Medulla oblongata (tissue), 1 donor: ENCODE measurements at regions not wholly inside any gene's neighbourhood (a gene's known extent, or its start where the extent isn't known, plus 50 kb on each side); places are given as distances from the start of the nearest gene placed in this dataset.
"Not testable (repeated sequence)": the region's sequence is repeated elsewhere in the genome, so short reads cannot be mapped to it uniquely, and the experiment has no call there.

ENCODE experiments used
- DNase-seq: peaks from one replicate; pipeline ENCODE4 v3.0.0-alpha.2; 2015; ENCODE audit errors: extremely low spot score

DNA sequence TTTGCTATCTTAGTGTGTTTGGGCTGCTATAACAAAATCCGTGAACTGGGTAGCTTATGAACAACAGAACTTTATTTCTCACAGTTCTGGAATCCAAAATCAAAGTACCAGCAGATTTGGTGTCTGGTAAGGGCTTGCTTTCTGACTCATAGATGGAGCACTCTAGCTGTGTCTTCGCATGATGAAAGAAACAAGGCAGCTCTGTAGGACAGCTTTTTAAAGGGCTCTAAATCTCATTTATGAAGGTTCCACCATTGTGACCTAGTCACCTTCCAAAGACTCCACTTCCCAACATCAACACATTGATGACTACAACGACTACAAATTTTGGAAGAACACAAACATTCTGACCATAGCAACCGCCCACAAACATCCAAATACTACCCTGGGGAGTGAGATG is 158.6 kb upstream of the LCORL start:
- DNase-seq: no peak

DNA sequence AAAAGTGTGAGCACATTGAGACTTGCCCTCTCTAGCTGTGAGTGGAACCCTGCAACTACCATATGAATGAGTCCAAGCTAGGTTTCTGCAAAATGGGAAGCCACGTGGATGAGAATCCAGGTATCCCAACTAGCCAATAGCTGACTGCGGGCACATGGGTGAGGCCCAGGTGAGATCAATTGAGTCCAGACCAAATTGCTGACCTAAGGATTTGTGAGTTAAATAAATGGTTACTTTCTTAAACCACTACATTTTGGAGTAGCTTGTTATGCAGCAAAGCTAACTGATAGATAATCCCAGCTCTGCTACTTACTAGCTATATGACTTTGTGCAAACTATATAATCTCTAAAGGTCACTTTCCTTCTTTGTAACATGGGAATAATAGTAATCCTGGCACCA is 150.3 kb upstream of the LCORL start:
- DNase-seq: no peak

DNA sequence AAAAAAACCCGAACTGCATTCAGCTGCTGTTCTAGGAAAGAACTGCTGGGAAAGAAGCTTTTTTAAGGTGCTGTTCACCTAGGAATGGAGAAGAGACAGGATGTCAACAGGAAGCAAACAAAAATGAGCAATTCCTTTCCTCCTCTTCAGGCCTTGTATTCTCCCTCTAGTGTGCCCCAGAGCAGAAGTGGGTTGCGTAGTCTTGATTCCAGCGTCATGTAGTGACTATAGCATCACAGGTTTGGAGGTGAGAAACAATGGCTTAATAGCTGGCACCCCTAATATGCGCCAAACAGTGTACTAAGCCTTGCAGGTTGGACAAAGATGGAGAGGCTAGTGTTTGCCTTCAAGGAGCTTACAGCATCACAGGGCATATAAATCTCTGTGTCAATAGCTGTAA is 146.3 kb upstream of the LCORL start:
- no peak for DNase-seq

DNA sequence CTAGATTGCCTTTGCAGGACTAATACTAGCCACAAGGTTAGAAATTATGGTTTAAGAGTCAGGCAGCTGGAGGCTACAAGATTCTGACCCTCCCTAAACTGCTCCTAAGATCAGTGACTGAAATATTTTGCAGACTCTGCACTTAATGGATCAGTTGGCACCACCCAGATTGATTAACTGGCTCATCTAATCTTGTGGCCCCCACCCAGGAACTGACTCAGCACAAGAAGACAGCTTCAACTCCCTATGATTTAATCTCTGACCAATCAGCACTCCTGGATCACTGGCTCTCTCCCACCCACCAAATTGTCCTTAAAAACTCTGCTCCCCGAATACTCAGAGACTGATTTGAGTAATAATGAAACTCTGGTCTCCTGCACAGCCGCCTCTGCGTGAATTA is 145.4 kb upstream of the LCORL start:
- DNase-seq: no peak

DNA sequence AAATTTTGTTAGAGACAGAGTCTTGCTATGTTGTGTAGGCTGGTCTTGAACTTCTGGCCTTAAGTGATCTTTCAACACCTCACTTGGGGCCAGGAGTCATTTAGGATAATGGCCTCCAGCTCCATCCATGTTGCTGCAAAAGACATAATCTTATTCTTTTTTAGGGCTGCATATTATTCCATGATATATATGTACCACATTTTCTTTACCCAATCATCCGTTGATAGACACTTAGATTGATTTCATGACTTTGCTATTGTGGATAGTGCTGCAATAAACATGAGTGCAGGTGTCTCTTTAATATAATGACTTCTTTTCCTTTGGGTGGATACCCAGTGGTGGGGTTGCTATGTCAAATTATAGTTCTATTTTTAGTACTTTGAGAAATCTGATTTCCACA is 140.9 kb upstream of the LCORL start:
- no peak for DNase-seq

DNA sequence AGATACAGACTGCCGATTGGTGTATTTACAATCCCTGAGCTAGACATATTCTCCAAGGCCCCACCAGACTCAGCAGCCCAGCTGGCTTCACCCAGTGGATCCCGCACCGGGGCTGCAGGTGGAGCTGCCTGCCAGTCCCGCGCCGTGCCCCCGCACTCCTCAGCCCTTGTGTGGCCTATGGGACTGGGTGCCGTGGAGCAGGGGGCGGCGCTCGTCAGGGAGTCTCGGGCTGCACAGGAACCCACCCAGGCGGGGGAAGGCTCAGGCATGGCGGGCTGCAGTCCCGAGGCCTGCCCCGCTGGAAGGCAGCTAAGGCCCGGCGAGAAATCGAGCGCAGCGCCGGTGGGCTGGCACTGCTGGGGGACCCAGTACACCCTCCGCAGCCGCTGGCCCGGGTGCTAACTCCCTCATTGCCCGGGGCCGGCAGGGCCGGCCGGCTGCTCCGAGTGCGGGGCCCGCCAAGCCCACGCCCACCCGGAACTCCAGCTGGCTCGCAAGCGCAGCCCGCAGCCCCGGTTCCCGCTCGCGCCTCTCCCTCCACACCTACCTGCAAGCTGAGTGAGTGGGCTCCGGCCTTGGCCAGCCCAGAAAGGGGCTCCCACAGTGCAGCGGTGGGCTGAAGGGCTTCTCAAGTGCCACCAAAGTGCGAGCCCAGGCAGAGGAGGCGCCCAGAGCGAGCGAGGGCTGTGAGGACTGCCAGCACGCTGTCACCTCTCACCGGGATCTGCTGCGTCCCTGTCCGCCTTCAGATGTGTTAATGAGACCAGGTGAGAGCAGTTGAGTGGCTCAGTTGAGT is 137.8 kb upstream of the LCORL start:
- DNase-seq: not testable (repeated sequence)

DNA sequence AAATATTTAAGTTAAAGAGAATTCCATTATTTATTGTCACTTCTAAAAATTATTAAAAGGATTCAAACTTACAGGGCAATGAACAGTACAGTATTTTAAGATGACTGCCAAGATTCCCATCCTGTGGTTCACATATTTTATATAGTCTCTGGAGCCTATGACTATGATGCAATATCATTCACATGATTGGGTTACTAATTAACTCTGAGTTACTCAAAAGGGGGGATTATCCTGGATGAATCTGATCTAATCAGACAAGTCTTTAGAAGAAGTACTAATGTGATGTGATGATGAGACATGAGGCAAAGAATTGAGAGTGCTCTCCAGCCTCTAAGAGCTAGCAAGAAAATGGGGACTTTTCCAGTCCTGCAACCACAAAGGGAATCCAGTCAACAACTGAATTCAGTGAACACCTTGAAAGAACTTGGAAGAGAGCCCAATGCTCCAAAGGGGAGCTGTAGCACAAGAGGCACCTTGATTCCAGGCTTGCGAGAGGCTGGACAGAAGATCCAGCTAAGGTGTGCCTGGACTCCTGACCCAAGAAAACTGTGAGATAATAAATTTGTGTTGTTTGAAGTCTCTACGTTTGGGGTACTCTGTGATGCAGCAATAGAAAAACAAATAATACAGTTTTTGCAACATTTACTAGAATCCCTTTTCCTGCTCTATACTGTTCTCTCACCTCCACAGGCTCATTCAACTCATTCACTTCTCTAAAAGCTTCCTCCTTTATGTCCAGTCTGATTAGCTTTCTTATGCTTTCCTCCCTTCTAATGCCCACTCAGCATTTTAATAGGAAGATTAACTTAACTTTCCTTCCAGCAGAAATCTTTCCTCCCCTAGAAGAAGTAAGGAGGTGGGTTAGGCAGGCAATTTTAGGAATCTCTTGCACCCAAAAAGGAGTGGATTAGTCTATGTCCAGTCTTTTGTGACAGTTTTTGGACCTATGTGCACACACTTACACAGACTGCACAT is 133.8 kb upstream of the LCORL start:
- no peak for DNase-seq

DNA sequence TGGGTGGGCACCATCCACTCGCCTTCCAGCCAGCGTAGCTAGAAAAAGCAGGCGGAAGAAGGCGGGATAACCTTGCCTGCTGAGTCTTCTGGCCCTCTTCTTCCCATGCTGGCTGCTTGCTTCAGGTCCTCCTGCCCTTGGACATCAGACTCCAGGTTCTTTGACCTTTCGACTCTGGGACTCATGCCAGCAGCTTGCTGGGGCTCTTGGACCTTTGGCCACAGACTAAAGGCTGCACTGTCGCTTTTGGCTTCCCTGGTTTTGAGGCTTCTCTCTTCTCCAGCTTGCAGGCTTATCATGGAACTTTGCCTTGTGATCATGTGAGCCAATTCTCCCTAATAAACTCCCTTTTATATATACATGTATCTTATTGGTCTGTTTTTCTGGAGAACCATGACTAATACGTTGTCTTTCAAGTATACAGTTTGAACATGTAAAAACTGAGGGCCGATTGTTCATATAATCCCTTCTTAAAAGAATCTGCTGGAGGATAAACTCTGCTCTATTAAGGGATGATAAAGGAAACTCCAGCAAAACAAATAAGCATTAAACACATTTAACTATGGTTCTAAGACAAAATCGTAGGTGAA is 116.6 kb upstream of the LCORL start:
- DNase-seq: no peak

DNA sequence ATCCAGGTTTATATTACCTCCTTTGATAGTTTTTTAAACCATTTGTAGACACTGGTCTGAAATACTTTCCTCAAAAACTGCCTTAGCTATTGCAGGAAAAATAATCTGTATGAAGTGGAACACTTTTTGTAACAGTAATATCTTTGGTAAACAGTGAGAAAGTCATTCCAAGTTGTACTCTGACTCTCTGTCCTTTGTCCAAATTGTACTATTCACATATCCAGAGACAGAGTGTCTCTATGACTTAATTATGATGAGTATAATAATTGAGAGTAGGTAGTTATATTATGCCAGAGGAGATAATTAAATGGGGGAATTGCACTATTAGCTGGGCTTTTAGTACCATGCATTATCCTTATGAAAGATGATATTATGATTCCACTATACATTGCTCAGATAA is 112.6 kb upstream of the LCORL start:
- DNase-seq: no peak

DNA sequence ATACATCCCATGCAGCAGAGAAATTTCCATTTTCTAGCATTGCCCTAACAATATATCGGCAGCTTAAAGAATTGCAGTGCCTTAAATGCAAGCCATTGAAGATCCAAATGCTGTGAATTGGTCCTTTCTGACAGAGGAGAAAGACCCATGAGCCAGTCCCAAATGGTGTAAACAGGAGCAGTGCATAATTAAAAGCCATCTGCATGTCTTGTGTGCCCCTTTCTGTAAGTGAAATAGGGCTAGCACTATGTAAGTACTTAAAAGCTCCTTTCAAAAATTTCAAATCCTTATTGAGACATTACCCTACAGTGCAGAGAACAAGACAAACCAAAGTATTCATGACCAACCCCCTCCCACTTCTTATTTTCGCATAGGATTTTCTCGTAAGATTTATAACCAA is 108.7 kb upstream of the LCORL start:
- DNase-seq: no peak

DNA sequence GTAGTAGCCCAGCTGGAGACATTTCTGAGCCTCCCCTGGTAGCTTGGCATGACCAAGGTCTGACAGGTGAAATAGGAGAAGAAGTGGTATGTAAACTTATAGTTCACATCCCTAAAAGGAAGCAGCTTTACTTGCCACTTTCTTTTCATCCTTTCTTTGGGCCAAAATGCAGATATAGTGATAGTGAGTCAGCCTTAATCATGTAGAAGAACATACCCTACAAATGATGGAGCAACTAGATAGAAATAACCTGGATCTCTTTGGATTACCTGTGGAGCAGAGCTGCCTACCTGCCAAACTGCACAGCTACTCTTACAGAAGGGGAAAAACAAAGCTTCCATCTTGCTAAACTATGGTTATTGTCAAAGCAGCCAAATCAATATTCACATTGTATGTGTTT is 106.7 kb upstream of the LCORL start:
- DNase-seq: no peak

DNA sequence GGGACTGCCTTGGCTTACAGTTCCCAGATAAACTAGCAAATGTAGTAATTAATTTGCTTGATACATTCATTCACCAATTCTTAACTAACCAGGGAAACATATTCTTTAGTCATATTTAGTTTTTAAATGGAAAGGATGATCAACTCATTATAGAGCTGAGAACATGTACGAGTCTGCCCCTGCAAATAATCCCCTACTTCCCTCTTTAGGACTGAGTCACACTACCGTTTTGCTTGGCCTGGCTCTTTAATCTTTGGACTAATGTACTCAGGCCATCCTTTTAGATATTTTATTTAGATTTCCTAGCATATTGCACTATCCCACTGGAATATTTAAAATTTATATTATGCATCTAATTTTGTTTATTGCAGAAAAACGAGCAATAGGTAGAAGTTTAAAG is 105.5 kb upstream of the LCORL start:
- DNase-seq: no peak

DNA sequence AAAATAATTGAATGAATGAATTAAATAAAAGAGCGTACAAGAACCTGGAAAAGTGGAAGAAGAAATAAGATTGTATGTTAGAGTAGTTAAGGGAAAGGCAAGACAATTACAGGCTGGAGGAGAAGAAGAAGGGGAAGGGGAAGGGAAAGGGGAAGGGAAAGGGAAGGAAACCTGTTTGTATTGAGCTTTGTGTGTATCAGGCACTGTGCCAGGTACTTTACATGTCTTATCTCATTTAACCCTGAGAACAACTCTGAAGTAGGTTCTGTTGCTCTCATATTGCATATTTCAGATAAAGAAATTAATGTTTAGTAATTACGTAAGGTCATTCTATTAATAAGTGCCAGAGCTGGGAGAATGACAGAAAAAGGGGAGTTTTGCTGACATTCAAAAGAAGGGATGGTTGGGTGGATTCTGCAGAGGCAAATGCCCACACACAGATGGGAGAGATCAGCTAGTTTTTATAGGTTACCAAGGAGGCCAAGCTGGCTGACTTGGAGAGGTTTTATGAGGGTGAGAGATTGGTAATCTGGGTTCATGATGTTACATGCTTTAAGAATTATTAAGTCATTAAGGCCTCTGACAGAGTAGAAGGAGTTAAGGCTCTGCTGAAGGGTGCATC is 92.3 kb upstream of the LCORL start:
- no peak for DNase-seq

DNA sequence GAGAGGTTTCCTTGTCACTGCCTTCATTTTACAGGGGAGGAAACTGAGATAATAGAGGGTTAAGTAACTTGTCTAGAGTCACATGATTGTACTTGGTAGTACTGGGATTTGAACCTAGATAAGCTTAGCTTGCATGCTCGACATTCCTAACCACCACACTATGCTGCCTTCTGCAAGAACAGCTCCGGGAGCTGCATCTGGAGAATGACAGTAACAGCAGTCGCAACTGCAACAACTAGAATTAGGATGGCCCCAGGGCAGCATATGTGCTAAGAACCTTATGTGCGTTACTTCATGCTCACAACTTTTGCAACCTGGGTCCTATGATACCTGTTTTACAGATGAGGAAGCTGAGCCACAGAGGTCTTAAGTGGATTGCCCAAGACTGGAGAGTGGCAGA is 89.5 kb upstream of the LCORL start:
- DNase-seq: no peak

DNA sequence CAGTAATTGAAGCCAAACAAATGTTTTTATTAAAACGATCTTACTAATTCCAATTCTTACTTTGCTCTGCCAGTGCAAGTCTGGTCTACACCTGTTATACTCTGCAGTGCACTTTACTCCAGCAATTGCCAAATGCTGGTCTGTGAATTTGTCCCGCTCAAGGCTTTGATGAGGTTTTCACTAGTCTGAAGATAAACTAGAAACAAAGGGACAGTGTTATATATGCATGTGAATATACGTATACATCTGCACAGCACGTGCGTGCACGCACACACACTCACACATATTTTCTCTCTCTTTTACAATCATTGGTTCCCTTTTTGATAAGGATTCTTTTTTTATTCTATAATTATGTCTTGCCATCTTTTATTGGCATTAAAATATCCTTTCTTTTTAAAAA is 88.5 kb upstream of the LCORL start:
- no peak for DNase-seq

DNA sequence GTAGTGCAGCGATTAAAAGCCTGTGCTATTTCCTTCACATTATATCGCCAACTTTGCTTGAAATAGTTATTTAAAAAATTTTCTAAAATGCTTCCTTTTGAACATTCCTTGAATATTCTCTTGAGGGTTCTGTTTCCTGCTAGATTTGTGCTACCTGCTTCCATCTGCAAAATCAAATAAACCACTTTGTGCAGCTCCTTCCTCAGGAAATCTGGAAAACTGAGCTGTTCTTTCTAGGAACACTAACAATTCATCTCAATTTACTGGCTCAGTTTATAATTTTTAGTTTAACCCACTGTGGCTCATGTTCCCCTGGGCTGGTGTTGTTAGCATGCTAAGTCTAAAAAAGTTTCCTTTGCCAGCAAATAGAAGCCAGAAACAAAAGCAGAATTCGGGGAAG is 88.1 kb upstream of the LCORL start:
- DNase-seq: no peak

DNA sequence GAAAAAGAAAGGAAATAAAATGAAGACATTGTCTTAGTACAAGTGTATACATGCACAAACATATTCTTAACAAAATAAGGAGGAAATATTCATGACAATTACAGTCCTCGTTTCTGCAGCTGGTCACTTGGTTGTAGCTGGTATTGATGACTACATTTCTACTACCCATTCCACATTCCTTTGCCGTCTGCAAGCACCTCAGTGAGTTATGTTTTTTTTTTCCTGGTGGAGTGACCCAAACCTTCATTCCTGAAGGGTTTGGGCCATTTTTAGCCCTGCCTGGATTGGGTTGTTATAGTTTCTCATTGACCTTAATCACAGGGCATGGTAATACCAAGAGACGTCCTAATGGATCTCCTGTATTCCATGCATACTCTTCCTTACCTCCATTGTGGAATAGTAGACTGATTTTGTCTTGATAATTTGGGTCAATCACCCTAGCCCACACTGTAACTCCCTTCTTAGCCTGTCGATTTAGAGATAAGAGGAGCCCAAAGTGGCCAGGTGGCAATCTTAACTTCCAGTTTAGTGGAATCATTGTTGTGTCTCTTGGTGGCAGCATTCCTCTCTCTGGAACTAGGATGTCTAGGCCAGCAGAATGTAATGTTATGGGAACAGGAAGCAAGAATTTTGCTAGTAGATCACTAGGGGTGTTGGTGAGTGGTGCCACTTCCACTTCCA is 86.4 kb upstream of the LCORL start:
- DNase-seq: not testable (repeated sequence)

DNA sequence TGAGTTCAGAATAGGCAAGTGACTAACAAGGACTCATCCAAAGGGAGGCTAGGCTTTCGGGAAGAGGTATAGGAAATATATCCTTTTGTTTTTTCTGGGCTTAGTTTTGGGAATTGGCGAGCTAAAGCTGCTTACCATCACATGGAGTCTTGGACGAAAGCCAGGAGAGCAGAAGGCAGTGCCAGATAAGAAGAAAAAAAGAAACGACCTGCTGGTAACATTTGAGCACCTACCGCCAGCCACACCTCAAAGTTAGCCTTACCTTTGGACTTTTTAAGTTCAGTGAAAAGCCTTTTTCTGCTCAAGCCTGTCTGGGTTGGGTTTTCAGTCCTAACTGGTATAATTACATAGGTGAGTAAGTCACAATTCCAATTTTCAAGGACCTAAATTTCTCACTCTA is 85.1 kb upstream of the LCORL start:
- DNase-seq: no peak

DNA sequence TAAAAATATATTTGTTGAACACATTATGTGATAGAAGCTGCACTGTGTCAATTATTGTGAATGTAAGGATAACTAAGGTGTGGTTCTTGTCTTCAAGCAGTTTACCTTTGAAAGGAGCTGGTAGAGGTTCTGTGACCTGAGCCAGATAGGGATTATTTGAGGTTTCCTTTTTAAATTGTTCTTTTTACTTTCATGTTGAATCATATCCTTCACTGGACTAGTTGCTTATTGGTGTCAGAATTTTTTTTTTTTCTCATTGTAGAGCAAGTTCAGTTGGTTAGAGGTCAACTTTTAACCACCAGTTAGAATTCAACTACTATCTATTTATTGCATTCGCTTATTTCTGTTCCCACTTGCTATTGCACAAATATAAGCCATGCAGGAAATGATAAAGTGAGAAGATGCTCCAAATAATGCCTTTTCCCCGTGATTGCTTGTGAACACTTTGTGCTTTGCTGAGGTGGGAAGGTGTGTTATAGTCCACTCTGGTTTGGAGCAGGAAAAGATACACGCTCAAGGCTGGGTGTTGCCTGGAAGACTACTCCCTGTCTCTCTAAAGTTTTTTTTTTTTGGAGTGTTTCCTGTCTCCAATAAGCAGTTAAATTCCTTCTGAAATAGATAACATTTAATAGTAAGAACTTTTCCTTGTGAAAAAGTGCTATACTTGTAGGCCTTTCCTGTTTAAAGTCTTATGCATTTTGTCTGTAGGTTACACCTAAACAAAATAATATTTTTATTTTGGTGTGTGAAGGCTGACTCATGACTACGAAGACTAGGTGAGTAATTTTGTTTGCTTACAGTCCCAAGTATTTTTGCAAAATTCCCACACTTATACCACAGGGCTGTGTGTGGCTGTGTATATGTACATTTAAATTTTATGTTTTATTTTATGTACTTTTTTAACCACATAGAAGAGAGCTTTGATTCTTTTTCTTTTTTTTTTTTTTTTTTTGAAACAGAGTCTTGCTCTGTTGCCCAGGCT is 83.8 kb upstream of the LCORL start:
- no peak for DNase-seq

DNA sequence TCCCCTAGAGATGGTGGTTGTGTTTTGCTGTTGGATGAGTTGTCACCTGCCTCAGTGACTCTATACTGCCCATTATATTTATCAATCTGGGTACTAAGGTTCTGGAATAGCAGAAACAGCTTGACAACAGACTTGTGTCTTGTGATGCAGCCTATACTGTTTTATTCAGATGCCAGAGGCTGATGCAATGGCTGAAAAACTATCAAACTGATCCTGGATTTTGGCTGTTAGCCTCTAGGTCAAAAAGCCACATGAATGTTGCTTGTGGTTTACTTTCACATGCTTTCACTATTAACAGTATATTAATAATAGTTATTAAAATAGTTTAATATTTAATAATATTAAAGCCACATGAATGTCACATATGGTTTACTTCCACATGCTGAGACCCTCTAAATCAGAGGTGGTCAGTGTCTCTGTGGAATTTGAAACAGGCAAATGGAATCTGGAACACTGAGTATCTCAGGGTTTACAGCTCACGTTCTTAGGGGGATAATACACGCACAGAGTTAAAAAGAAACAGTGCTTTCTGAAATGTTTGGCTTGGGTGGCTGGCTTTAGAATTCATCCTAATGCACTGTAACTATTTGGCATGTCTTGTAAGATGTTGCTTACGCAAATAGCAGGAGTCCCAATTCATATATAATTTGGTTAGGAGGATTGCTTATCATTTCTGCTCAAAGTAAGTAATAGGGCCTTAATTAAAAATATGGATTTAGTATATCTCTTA is 82.5 kb upstream of the LCORL start:
- no peak for DNase-seq
